Superior temporal gyrus (tissue), 1 donor: ENCODE measurements at regions not wholly inside any gene's neighbourhood (a gene's known extent, or its start where the extent isn't known, plus 50 kb on each side); places are given as distances from the start of the nearest gene placed in this dataset.

ENCODE experiments used
- DNase-seq: peaks from one replicate; pipeline ENCODE4 v3.0.0-alpha.2; 2016; ENCODE audit errors: extremely low spot score

GRCh38 chrX:124993735-124994134, 325.9 kb upstream of the TEX13C start:
- no peak for DNase-seq

GRCh38 chrX:124994404-124994803, 325.3 kb upstream of the TEX13C start:
- DNase-seq = no peak

DNA sequence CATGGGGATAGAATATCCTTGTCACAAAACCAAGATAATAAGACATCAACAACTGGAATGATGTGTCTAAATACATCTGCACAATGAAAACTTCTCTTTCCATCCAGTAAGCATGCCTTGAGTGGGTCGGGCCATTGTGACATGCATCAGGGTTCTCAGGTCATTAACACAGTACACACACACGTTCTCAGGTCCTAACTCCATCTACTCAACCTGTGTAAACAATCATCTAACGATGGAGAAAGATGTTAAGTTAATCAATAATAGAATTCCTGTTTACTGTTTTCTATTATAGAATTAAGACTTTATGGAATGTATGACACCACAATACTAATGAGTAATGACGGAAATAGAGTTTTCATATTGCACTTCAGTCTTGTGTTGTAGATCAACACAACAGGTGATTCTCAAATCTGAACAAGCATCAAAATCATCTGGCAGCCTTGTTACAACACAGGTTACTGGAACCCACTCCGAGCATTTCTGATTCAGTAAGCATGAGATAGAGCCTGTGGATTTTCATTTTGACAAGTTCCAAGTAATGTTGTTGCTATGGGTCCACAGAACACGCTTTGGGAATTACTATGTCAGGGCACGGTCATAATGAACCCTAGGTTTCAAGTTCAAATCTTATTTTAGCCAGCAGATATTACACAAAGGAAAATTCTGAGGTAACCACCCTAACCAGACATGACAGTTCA, 315.8 kb upstream of the TEX13C start:
- DNase-seq = no peak

DNA sequence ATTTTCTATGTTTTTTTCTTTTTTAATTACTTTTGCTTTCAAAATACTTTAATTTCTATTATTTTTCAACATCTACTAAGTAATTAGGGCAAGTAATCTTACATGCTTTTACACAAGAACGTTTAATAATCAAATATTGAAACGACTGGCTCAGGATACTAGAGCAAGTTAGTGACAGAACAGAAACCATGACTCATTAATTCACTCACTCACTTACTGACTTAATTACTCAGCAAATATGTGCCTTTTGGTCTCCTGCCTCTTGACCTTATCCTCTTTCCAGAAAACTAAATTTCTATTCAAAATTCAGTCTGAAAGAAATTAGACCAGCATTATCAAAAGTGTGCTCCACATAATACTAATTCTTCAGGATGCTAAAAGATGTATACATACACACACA, 314.9 kb upstream of the TEX13C start:
- DNase-seq = no peak

- DNase-seq = no peak
These were observed 313.8 kb upstream of the TEX13C start for GRCh38 chrX:125005863-125006262.

GRCh38 chrX:125006704-125007103, 313.0 kb upstream of the TEX13C start:
- no peak for DNase-seq

DNA sequence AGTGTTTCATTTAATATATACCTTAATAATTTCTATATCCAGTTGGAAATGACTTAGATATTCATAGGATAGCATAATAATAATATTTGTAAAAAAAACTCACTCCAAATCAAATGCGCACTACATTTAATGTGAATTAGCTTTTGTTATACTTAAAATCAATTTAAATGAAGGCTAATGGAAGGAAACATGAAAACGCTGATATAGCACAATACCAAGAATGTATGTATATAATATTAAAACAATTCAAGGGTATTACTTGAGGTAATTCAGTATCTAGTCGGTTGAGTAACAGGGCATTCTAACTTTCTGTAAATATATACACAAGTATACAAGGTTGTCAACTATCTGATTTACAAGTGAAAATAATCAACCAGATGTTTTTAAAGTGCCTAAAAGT, 307.1 kb upstream of the TEX13C start:
- DNase-seq = no peak

- no peak for DNase-seq
These were observed 290.5 kb upstream of the TEX13C start for GRCh38 chrX:125029131-125029530.
